HepG2 (cell line): ENCODE measurements at regions not wholly inside any gene's neighbourhood (a gene's known extent, or its start where the extent isn't known, plus 50 kb on each side); places are given as distances from the start of the nearest gene placed in this dataset.

Experiments used
- ATAC-seq: fragments of 200-7000 bp; cut with Tn5 transposase; 3 replicates; pipeline ENCODE4 v1.9.1; 2020; ENCODE audit warnings: mild to moderate bottlenecking, moderate library complexity
- BruUV-seq: library from RNA; stranded (reverse); fragments of 400-500 nt; replicated peaks from 2 replicates; lab custom pipeline; 2021; lab: Mats Ljungman, UMichigan
- CTCF ChIA-PET: fragments of 300-600 bp; formaldehyde crosslinking; extraction: SDS; loops from one replicate; lab custom pipeline; 2021; ENCODE audit warnings: low total read pairs, inconsistent platforms, low intra/inter-chr PET ratio; lab: Yijun Ruan, JAX
- POLR2A ChIA-PET: fragments of 350-600 bp; sonication (Branson Sonifier 250); formaldehyde crosslinking; loops from one replicate; lab custom pipeline; 2020; ENCODE audit warnings: antibody characterized with exemption, inconsistent platforms; lab: Yijun Ruan, JAX
- DNase-seq: peaks from one replicate; pipeline ENCODE4 v3.0.0-alpha.2; 2015; ENCODE audit warnings: low spot score
- FAIRE-seq: peaks from 3 replicates; lab custom pipeline; 2011; peaks lifted over from hg19 to GRCh38; lab: Jason Lieb, UNC
- H2AFZ ChIP-seq: one replicate; pipeline ENCODE4 v1.6.1; 2011; ENCODE audit warnings: low read length, inconsistent platforms
- H3K27ac ChIP-seq: fragments of 300-600 bp; 3 replicates; pipeline ENCODE4 v1.8.0; 2011; ENCODE audit warnings: mixed run types, mild to moderate bottlenecking, mixed read lengths, low read length, inconsistent platforms; ENCODE audit not compliant: insufficient read depth; ENCODE audit errors: extremely low read length
- H3K27me3 ChIP-seq, 2 experiments: fragments of 200-600 bp in 1 of 2; 2 replicates in 1 of 2; 3 replicates in 1 of 2; pipeline versions ENCODE4 v1.6.0 to v1.8.0; 2011; ENCODE audit warnings: low read length in 2 of 2, mild to moderate bottlenecking in 2 of 2, moderate library complexity in 2 of 2, inconsistent platforms in 1 of 2; ENCODE audit not compliant: insufficient read depth in 2 of 2, control insufficient read depth in 1 of 2
- H3K36me3 ChIP-seq, 2 experiments: fragments of 200-600 bp in 1 of 2; replicated peaks in 1 of 2; 2 replicates in 1 of 2; 3 replicates in 1 of 2; pipeline versions ENCODE4 v1.5.1 to v1.8.0; 2011; ENCODE audit warnings: low read length in 2 of 2, inconsistent platforms in 1 of 2; ENCODE audit not compliant: insufficient read depth in 2 of 2, control insufficient read depth in 1 of 2
- H3K4me1 ChIP-seq: 2 replicates; pipeline ENCODE4 v1.5.1; 2012; ENCODE audit warnings: low read length, inconsistent platforms; ENCODE audit not compliant: insufficient read depth
- H3K4me2 ChIP-seq: 2 replicates; pipeline ENCODE4 v1.6.0; 2011; ENCODE audit warnings: low read depth, low read length, inconsistent platforms
- H3K4me3 ChIP-seq, 3 experiments: fragments of 200-600 bp in 1 of 3; sonication (generic), shearing (Covaris generic) in 1 of 3; replicated peaks in 1 of 3; 2 replicates each; pipeline ENCODE4 v1.5.1; 2011 to 2016; ENCODE audit warnings: low read length in 3 of 3, inconsistent platforms in 2 of 3, low read depth in 2 of 3, mild to moderate bottlenecking in 2 of 3, control low read depth in 1 of 3, mixed read lengths in 1 of 3; ENCODE audit not compliant: insufficient read depth in 1 of 3
- H3K79me2 ChIP-seq: one replicate; pipeline ENCODE4 v1.6.1; 2011; ENCODE audit warnings: low read length, inconsistent platforms; ENCODE audit not compliant: insufficient read depth
- H3K9ac ChIP-seq: 2 replicates; pipeline ENCODE4 v1.6.0; 2011; ENCODE audit warnings: mild to moderate bottlenecking, low read depth, low read length, inconsistent platforms; ENCODE audit not compliant: insufficient read depth
- H3K9me3 ChIP-seq: 2 replicates; pipeline ENCODE4 v1.5.1; 2012; ENCODE audit warnings: mild to moderate bottlenecking, low read length
- H4K20me1 ChIP-seq: 2 replicates; pipeline ENCODE4 v1.6.0; 2011; ENCODE audit warnings: inconsistent platforms, mild to moderate bottlenecking, low read length, moderate library complexity; ENCODE audit not compliant: insufficient read depth
- KLF15 ChIP-seq: sonication (generic); formaldehyde crosslinking; IDR thresholded peaks from 2 replicates; pipeline ENCODE4 v1.8.1; 2023; ENCODE audit warnings: borderline replicate concordance, mild to moderate bottlenecking, inconsistent platforms, missing genetic modification reagents, mixed read lengths
- MED13 ChIP-seq: sonication (generic); formaldehyde crosslinking; IDR thresholded peaks from 2 replicates; pipeline ENCODE4 v1.5.0; 2020; ENCODE audit warnings: missing genetic modification reagents
- MIXL1 ChIP-seq: IDR thresholded peaks from 2 replicates; pipeline ENCODE4 v1.6.1; 2016
- SAP130 ChIP-seq: IDR thresholded peaks from 2 replicates; pipeline ENCODE4 v1.6.1; 2016; ENCODE audit warnings: low read depth
- ZFY ChIP-seq: sonication (generic); formaldehyde crosslinking; IDR thresholded peaks from 2 replicates; pipeline ENCODE4 v1.4.0; 2020; ENCODE audit warnings: missing genetic modification reagents
- ZNF143 ChIP-seq: sonication (generic); formaldehyde crosslinking; IDR thresholded peaks from 2 replicates; pipeline ENCODE4 v1.4.0; 2020; ENCODE audit warnings: missing genetic modification reagents
- ZNF329 ChIP-seq: sonication (generic); formaldehyde crosslinking; IDR thresholded peaks from 2 replicates; pipeline ENCODE4 v1.9.0; 2021; ENCODE audit warnings: low read depth, mild to moderate bottlenecking, missing genetic modification reagents
- ZSCAN22 ChIP-seq: sonication (generic); formaldehyde crosslinking; IDR thresholded peaks from 2 replicates; pipeline ENCODE4 v1.4.0; 2020; ENCODE audit warnings: mild to moderate bottlenecking, missing genetic modification reagents
- WGBS: methylation state at CpG from one replicate; pipeline ENCODE4 v1.1.6; 2017; ENCODE audit warnings: low lambda C conversion rate; 5-methylcytosine and 5-hydroxymethylcytosine counted together
- in situ Hi-C: cut with HindIII; loops from 2 replicates; pipeline ENCODE4 v1.10.0; 2017; ENCODE audit warnings: low pct_unique_long_range_greater_than_20kb; ENCODE audit not compliant: extremely low pct_ligation_motif_present
- intact Hi-C: fragments of 100-400 bp; cut with micrococcal nuclease; formaldehyde crosslinking; loops from one replicate; pipeline ENCODE4 v1.10.0; 2022; ENCODE audit not compliant: unreplicated experiment
- TF ChIP-seq, protein P1 (sequence below): IDR thresholded peaks from 2 replicates; pipeline ENCODE4 v1.6.1; 2016; ENCODE audit warnings: control low read depth
- TF ChIP-seq, protein P2 (sequence below): sonication (generic); formaldehyde crosslinking; IDR thresholded peaks from 2 replicates; pipeline ENCODE4 v1.5.0; 2020; ENCODE audit warnings: missing genetic modification reagents
- TF ChIP-seq, protein P3 (sequence below): fragments of 450-650 bp; IDR thresholded peaks from 2 replicates; pipeline ENCODE4 v1.6.1; 2017; ENCODE audit warnings: mild to moderate bottlenecking
- TF ChIP-seq, protein P4 (sequence below): sonication (generic); formaldehyde crosslinking; IDR thresholded peaks from 2 replicates; pipeline ENCODE4 v1.4.0; 2020; ENCODE audit warnings: missing genetic modification reagents

DNA sequence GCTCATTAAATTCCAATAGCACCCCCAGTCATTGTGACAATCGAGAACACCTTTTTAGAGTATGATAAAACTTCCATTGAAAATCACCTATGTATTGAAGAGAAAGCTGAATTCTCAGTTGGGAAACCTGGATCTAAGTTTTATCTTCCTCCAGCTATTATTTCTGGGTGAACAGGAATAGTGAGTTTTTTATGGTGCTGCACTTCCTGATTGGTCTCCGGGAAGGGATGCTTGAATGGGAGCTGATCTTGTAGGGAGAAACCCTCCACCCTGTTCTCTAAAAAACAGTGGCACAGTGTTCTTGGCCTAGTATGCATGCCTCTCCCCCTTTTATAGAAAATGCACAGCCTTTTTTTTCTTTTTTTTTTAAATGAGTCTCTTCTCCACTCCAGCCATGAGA, 112.2 kb downstream of the ACTBL2 start:
- in situ Hi-C loops, result no loop called here
- TF ChIP-seq SAP130 (no peak), MIXL1 (CRISPR knock-in tag) (no peak), KLF15 (CRISPR knock-in tag) (no peak), ZFY (no peak), ZNF143 (CRISPR knock-in tag) (no peak), ZSCAN22 (no peak), ZNF329 (CRISPR knock-in tag) (no peak), MED13 (CRISPR knock-in tag) (no peak)
- TF ChIP-seq, protein P1, sequence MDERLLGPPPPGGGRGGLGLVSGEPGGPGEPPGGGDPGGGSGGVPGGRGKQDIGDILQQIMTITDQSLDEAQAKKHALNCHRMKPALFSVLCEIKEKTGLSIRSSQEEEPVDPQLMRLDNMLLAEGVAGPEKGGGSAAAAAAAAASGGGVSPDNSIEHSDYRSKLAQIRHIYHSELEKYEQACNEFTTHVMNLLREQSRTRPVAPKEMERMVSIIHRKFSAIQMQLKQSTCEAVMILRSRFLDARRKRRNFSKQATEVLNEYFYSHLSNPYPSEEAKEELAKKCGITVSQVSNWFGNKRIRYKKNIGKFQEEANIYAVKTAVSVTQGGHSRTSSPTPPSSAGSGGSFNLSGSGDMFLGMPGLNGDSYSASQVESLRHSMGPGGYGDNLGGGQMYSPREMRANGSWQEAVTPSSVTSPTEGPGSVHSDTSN, result no peak
- TF ChIP-seq, protein P2, sequence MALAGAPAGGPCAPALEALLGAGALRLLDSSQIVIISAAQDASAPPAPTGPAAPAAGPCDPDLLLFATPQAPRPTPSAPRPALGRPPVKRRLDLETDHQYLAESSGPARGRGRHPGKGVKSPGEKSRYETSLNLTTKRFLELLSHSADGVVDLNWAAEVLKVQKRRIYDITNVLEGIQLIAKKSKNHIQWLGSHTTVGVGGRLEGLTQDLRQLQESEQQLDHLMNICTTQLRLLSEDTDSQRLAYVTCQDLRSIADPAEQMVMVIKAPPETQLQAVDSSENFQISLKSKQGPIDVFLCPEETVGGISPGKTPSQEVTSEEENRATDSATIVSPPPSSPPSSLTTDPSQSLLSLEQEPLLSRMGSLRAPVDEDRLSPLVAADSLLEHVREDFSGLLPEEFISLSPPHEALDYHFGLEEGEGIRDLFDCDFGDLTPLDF, result no peak
- TF ChIP-seq, protein P3, sequence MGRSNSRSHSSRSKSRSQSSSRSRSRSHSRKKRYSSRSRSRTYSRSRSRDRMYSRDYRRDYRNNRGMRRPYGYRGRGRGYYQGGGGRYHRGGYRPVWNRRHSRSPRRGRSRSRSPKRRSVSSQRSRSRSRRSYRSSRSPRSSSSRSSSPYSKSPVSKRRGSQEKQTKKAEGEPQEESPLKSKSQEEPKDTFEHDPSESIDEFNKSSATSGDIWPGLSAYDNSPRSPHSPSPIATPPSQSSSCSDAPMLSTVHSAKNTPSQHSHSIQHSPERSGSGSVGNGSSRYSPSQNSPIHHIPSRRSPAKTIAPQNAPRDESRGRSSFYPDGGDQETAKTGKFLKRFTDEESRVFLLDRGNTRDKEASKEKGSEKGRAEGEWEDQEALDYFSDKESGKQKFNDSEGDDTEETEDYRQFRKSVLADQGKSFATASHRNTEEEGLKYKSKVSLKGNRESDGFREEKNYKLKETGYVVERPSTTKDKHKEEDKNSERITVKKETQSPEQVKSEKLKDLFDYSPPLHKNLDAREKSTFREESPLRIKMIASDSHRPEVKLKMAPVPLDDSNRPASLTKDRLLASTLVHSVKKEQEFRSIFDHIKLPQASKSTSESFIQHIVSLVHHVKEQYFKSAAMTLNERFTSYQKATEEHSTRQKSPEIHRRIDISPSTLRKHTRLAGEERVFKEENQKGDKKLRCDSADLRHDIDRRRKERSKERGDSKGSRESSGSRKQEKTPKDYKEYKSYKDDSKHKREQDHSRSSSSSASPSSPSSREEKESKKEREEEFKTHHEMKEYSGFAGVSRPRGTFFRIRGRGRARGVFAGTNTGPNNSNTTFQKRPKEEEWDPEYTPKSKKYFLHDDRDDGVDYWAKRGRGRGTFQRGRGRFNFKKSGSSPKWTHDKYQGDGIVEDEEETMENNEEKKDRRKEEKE, result no peak
- TF ChIP-seq, protein P4, sequence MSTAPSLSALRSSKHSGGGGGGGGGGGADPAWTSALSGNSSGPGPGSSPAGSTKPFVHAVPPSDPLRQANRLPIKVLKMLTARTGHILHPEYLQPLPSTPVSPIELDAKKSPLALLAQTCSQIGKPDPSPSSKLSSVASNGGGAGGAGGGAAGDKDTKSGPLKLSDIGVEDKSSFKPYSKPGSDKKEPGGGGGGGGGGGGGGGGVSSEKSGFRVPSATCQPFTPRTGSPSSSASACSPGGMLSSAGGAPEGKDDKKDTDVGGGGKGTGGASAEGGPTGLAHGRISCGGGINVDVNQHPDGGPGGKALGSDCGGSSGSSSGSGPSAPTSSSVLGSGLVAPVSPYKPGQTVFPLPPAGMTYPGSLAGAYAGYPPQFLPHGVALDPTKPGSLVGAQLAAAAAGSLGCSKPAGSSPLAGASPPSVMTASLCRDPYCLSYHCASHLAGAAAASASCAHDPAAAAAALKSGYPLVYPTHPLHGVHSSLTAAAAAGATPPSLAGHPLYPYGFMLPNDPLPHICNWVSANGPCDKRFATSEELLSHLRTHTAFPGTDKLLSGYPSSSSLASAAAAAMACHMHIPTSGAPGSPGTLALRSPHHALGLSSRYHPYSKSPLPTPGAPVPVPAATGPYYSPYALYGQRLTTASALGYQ (CRISPR knock-in tag), result no peak
- TF ChIP-seq, all 625 proteins: peak for 0
- CTCF ChIA-PET, result no interaction called here
- no peak for DNase-seq
- Histone ChIP-seq H3K79me2 (no peaks in the 10 kb centered on the region), H3K27me3 (no peaks in the 10 kb centered on the region), H3K27ac (no peak overlapping the region), H3K4me3 (no peak overlapping the region), H3K4me1 (peaks cover 19% of the 10 kb centered on the region), H2AFZ (no peak overlapping the region), H3K4me2 (no peak overlapping the region), H3K9me3 (no peaks in the 10 kb centered on the region), H3K36me3 (no peaks in the 10 kb centered on the region), H4K20me1 (no peaks in the 10 kb centered on the region), H3K9ac (no peak overlapping the region)
- intact Hi-C loops, result no loop called here
- no peak for FAIRE-seq
- 45% methylated on average over 2 of the region's 2 CpGs for WGBS
- no peak for ATAC-seq
- POLR2A ChIA-PET, result no interaction called here
- no TSS peak for BruUV-seq
